ENCODE measurements at regions not wholly inside any gene's neighbourhood (a gene's known extent, or its start where the extent isn't known, plus 50 kb on each side); places are given as distances from the start of the nearest gene placed in this dataset.

GRCh38 chr2:102977426-102978090 lies 215.7 kb downstream of the TMEM182 start:
- Histone ChIP-seq H3K27ac (no peak overlapping the region), H3K36me3 (no peaks in the 10 kb centered on the region), H3K4me1 (no peaks in the 10 kb centered on the region), H3K4me3 (no peak overlapping the region), H3K27me3 (no peaks in the 10 kb centered on the region), H3K9me3 (no peaks in the 10 kb centered on the region)
- no peak for DNase-seq
- TF ChIP-seq CTCF (IDR thresholded peaks at IDR 0.05) (no peak), POLR2A (IDR thresholded peaks at IDR 0.05) (no peak)

DNA sequence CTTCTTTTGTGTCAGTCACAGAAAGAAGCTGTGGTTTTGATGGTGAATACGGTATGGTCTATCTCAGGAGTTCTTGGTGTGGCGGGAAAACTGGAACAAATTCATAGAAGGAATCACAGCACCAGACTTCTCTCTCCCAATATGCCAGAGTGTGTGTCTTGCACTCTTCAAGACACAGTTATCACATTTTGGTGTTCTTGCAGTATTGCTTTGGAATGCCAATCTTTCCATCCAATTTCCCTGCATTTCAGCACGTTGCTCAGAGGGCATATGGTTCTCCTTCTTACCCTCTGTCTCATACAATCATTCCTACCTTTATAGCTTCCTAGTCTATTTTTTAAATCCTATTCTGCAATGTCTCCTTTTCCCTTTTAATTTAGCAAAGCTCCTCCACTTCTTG lies 216.3 kb downstream of the TMEM182 start:
- Histone ChIP-seq H3K27me3 (no peaks in the 10 kb centered on the region), H3K4me3 (no peak overlapping the region), H3K4me1 (no peaks in the 10 kb centered on the region), H3K9me3 (no peaks in the 10 kb centered on the region), H3K27ac (no peak overlapping the region), H3K36me3 (no peaks in the 10 kb centered on the region)
- DNase-seq: no peak
- TF ChIP-seq POLR2A (IDR thresholded peaks at IDR 0.05) (no peak), CTCF (IDR thresholded peaks at IDR 0.05) (no peak)

- H3K9me3 ChIP-seq: no peaks in the 10 kb centered on the region
- no peak for DNase-seq
- H3K36me3 ChIP-seq: no peaks in the 10 kb centered on the region
- H3K4me3 ChIP-seq: no peak overlapping the region
- TF ChIP-seq POLR2A (IDR thresholded peaks at IDR 0.05): no peak
- no peak for TF ChIP-seq CTCF (IDR thresholded peaks at IDR 0.05)
- no peaks in the 10 kb centered on the region for H3K27me3 ChIP-seq
- no peaks in the 10 kb centered on the region for H3K4me1 ChIP-seq
- no peak overlapping the region for H3K27ac ChIP-seq
These were observed 217.6 kb downstream of the TMEM182 start for GRCh38 chr2:102979429-102979828.

GRCh38 chr2:102983786-102984185 lies 222.0 kb downstream of the TMEM182 start:
- Histone ChIP-seq H3K4me1 (no peaks in the 10 kb centered on the region), H3K9me3 (no peaks in the 10 kb centered on the region), H3K4me3 (no peak overlapping the region), H3K27ac (no peak overlapping the region), H3K36me3 (no peaks in the 10 kb centered on the region), H3K27me3 (no peaks in the 10 kb centered on the region)
- DNase-seq: no peak
- no peak for TF ChIP-seq POLR2A (IDR thresholded peaks at IDR 0.05)
- TF ChIP-seq CTCF (IDR thresholded peaks at IDR 0.05): no peak

- no peaks in the 10 kb centered on the region for H3K27me3 ChIP-seq
- no peak for DNase-seq
- H3K9me3 ChIP-seq: no peaks in the 10 kb centered on the region
- TF ChIP-seq CTCF (IDR thresholded peaks at IDR 0.05) (no peak), POLR2A (IDR thresholded peaks at IDR 0.05) (no peak)
- H3K4me1 ChIP-seq: no peaks in the 10 kb centered on the region
- H3K36me3 ChIP-seq: no peaks in the 10 kb centered on the region
- H3K27ac ChIP-seq: no peak overlapping the region
- no peak overlapping the region for H3K4me3 ChIP-seq
These were observed 225.1 kb downstream of the TMEM182 start for GRCh38 chr2:102986826-102987490.
